LHCN-M2 (cell line): ENCODE measurements at regions not wholly inside any gene's neighbourhood (a gene's known extent, or its start where the extent isn't known, plus 50 kb on each side); places are given as distances from the start of the nearest gene placed in this dataset.
"Not testable (repeated sequence)": the region's sequence is repeated elsewhere in the genome, so short reads cannot be mapped to it uniquely, and the experiment has no call there.

Experiments used
- DNase-seq: peaks from one replicate; pipeline ENCODE4 v3.0.0-alpha.2; 2012; ENCODE audit warnings: low read depth

GRCh38 chr4:59500103-59500502, 1700.0 kb upstream of the ADGRL3 start:
- DNase-seq = no peak

- no peak for DNase-seq
Observed at GRCh38 chr4:59503731-59504130, 1696.4 kb upstream of the ADGRL3 start.

- DNase-seq = peak; percentile 84
Observed at GRCh38 chr4:59511809-59512208, 1688.3 kb upstream of the ADGRL3 start.

DNA sequence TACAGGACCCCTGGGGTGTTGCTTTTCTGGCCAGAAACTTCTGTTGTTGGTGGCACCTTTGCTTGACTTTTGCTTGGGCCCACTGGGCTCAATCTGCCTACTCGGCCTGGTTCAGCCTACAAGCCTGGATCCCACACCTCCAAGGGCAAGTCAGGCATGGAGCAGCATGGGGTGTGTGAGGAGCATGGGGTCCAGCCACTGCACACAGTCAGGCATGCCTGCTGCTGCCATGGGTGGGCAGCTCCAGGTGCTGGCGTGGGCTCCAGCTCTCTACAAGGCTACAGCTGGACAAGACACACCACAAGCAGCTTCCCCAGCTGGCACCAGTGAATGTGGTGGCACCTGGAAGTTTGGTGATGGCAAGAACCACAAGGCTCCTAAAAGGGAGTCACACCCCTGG, 1683.1 kb upstream of the ADGRL3 start:
- no peak for DNase-seq

DNA sequence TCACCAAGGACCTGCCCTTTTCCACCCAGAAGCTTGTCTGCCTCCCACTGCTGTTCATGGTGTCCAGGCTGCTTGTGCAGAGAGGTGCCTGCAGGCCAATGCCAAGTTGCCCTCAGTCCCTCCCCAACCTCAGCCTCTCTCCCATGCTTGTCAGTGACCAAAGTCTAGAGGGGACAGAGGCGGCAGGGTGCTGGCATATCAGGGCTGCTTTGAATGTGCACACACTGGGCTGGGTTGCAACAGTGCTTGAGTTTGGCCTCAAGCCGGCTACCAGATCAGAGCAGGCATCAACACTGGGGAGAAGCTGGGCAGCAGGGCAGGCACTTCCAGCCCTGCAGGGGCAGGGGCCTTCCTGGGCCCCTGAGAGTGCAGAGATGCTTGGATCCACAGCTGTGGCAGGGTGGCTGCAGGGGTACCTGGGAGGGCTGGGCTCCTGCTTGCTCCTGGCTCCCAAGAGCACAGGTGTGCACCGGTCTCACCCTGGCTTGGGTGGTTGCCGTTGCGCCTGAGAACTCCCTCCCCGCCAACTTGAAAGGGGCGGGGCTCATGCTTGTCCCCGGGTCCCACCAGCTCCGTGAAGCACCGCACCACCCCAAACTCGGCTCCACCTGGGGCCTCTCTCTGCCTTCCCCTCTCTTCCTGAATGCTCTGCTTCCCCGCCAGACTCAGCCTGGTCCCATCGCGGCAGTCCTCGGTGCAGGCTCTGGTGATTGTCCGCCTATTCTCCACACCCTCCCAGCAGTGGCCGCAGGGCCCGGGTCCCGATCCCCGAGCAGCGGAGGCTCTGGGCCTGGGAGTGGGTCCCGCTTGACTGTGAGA, 1681.9 kb upstream of the ADGRL3 start:
- DNase-seq = no peak

DNA sequence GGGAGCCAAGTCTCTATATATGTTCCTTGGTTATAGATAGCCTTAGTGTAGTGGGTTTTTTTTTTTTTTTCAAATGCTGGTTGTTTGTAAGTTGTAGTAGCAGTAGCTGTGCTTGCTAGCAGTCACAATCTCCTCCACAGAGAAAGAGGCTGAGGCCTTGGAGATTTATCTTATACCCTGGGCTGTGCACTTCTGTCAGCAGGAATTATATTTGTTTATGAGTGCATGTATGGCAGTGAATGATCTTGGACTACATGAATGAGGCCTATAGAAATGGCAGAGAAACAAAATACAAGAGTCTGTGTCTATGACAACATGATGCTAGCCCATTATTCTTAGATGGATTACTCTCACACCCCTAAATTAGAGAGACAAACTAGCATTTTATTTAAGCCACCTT, 1674.2 kb upstream of the ADGRL3 start:
- no peak for DNase-seq

GRCh38 chr4:59535541-59535940, 1664.6 kb upstream of the ADGRL3 start:
- DNase-seq = no peak

DNA sequence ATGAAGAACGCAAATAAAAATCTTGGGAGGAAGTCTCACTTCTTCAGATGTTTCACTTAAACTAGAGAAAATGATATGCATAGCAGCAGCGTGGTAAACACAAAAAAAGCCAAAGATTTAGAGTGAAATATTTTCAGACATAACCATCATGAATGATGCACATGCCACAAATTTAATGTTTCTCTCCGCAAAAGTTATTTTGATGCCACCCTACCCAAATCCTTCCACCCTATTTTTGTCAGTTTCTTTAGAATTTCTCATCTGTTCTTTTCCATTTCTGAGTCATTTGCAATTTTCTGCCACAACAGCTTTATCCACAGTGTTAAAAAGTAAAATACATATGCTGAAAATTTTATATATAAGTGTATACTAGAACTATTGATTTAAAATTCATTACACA, 1663.7 kb upstream of the ADGRL3 start:
- DNase-seq = no peak

GRCh38 chr4:59537246-59537886, 1662.8 kb upstream of the ADGRL3 start:
- no peak for DNase-seq

GRCh38 chr4:59539401-59539800, 1660.7 kb upstream of the ADGRL3 start:
- no peak for DNase-seq

DNA sequence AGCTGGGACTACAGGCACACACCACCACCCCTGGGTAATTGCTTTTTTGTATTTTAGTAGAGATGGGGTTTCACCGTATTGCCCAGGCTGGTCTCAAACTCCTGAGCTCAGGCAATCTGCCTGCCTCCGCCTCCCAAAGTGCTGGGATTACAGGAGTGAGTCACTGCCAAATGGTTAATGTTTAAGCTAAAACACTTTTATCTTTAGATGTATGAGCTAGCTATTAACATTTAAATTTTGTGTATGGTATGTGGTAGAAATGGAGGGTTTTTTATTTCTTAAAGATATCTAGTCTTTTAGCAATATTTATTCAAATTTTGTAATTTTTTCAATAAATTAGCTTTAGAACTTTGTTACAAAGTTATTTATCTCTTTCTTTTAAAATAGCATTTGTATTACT, 1659.8 kb upstream of the ADGRL3 start:
- DNase-seq = no peak

- peak; percentile 88 for DNase-seq
Observed at GRCh38 chr4:59553063-59553720, 1646.9 kb upstream of the ADGRL3 start.

DNA sequence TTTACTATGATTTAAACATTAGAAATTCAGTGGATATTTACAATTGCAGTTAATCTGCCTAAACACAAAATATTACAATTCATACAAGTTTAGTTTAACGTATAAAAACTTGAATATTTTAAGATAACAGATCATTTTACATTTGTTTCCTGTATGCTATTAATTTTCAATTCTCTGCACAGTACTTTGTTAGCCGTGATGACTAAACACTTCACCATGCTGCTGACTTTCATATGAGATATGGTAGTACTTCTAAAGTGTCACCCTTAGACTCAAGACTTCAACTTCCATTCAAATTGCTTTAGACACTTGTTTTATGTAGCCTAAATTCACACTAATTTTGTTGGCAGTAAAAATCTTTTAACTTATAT, 1646.4 kb upstream of the ADGRL3 start:
- DNase-seq = peak; percentile 68

GRCh38 chr4:59556191-59556590, 1643.9 kb upstream of the ADGRL3 start:
- not testable (repeated sequence) for DNase-seq

GRCh38 chr4:59560141-59560648, 1639.9 kb upstream of the ADGRL3 start:
- DNase-seq = not testable (repeated sequence)

- no peak for DNase-seq
Observed at GRCh38 chr4:59565836-59566235, 1634.3 kb upstream of the ADGRL3 start.

DNA sequence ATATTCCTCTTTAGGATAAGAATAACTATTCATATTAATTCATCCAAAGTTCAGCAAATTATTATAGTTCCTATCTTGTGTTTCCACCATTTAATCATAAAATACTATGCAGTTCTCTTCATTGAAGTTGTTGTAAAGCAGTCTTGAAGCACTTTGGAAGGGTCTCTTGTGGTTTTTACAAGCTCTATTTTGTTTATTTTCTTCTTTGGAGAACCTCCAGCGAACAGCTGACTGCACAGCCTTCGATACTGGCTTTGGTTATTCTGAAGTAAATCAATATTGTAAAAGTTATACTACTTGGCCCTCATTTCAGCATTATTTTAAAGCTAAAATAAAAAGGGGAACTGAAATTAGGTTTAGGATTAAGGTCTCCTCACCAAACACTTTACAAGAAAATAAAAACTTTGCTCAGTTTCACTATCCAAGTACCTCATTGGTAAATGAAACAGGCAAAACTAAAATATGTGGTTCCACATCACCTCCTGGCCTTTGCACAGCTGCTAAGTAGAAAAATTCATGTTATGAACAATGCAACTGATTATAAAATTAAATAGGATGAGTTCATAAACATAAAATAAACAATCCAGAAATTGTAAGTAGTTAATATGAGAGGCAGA, 1629.2 kb upstream of the ADGRL3 start:
- peak; percentile 9 for DNase-seq

GRCh38 chr4:59571805-59572430, 1628.2 kb upstream of the ADGRL3 start:
- peak; percentile 39 for DNase-seq

GRCh38 chr4:59583845-59584568, 1616.1 kb upstream of the ADGRL3 start:
- DNase-seq = no peak

DNA sequence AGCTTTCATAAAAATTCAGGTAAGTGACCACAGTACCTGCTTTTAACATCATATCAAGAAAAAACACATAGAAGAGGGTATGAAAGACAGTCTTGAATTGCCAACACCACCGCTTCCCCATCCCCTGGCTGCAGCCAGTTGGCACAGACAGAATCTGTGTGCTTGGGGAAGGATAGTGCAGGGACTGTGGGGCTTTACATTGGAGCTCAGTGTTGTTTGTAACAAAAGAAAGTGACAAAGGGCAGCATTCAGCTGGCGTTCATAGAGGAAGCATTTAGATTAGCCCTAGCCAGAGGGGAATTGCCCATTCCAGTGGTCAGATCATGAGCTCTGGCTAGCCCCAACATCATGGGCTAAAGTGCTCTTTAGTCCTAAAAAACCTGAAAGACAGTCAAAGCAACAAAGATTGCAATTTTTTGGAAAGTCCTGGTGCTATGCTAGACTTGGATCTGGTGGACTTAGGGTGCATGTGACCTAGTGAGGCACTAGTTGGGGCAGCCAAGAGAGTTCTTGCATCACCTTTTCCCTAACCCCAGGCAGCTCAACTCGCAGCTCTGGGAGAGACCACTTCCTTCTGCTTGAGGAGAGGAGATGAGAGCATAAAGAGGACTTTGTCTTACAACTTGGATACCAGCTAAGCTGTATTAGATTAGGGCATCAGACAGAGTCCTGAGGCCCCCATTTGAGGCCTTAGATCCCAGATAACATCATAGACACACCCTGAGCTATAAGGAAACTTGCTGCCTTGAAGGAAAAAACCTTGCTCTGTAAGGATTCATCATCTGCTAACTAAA, 1602.4 kb upstream of the ADGRL3 start:
- no peak for DNase-seq
